NCI-H146 treated with DMSO at 0.1 percent for 48 hours (cell line): ENCODE measurements at regions not wholly inside any gene's neighbourhood (a gene's known extent, or its start where the extent isn't known, plus 50 kb on each side); places are given as distances from the start of the nearest gene placed in this dataset.
A peak's percentile ranks its signal among the peaks of the same experiment; 100 is the strongest.
"Not testable (repeated sequence)": the region's sequence is repeated elsewhere in the genome, so short reads cannot be mapped to it uniquely, and the experiment has no call there.

Experiments used
- DNase-seq: peaks from one replicate; lab custom pipeline; 2025; ENCODE audit not compliant: unreplicated experiment; lab: John Stamatoyannopoulos, UW

DNA sequence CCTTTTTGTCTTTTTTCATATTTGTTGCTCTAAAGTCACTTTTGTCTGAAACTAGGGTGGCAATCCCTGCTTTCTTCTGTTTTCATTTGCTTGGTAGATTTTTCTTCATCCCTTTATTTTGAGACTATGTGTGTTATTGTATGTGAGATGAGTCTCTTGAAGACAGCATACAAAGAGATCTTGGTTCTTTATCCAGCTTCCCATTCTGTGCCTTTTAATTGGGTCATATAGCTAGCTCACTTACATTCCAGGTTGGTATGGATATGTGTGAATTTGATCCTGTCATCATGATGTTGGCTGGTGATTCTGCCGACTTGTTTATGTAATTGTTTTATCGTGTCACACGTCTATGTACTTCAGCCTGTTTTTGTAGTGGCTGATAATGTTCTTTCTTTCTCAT lies 267.7 kb upstream of the MGAT4C start:
- no peak for DNase-seq

DNA sequence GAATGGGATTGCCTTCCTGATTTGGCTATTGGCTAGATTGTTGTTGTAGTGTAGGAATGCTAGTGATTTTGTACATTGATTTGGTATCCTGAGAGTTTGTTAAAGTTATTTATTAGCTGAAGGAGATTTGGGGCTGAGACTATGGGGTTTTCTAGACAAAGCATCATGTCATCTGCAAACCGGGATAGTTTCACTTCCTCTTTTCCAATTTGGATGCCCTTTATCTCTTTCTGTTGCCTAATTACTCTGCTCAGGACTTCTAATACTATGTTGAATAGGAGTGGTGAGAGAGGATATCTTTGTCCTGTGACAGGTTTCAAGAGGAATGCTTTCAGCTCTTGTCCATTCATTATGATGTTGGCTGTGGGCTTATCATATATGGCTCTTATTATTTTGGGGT lies 265.7 kb upstream of the MGAT4C start:
- DNase-seq = no peak

DNA sequence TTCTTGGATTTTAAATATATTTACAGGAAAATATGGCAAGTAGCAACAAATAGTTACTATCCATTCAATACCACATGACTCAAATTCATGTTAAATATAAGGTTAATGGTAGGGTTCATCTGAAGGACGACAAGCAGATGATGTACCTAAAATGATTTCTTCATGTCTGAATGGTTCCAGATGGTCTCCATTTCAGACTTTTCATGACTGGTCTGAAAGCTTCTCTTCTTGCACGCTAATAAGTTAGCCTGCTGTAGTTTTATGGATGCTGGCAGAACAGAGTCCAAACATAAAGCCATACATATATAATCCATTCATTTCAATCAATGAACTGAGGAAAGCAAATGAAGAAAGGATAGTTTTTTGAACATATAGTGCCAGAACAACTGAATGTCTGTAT lies 257.0 kb upstream of the MGAT4C start:
- no peak for DNase-seq

DNA sequence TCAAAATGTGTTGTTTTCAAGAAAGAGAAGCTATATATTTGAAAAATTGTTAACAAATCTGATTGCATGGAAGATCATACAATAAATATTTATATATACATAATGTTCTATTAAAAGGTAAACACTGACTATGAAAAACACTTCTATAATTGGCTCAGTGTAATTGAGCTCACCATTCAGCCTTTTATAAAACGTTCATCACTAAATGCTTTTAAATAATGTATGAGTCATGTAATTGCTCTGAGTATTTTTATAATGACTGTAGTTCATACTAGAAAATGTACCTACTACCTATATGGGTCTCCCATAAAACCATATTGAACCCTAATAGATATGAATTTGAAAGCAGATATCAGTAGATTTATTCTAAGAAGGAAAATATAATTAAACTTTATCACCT lies 240.4 kb upstream of the MGAT4C start:
- DNase-seq = peak; percentile 87

DNA sequence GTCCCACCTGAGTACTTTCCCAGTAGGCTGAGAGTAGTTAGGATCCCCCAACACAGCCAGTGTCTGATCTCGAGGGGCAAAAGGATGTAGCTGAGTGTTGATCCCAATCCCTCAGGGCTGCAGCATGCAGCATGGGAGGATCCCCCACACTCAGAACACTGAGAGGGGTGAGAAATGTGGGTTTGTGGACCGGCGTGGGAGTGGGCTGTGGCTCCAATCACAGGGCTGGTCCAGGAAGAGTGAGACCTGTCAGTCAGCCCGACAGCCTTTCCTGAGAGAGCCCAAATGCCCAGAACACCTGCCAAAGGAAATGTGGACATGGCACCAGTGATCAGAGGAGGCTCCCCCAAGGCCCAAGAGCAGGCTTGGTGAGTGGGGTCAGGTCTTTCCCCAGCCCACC lies 228.3 kb upstream of the MGAT4C start:
- DNase-seq = no peak

DNA sequence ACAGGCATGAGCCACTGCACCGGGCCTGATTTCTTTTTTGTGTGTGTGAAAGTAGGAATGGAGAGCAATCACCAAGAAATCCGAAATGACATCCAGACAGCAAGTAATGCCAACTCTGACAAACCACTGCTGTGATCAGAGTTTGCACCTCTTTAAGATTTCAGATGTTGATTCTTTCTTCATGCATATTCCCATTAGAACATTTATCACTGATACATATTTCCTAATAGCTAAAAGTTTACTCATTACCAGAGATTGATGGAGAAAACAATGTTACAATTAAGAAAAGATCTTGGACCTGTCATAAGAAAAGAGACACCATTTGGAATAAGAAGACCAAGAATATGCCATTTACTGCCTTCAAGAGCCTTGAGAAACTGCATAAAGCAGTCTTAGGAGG lies 217.0 kb upstream of the MGAT4C start:
- no peak for DNase-seq

DNA sequence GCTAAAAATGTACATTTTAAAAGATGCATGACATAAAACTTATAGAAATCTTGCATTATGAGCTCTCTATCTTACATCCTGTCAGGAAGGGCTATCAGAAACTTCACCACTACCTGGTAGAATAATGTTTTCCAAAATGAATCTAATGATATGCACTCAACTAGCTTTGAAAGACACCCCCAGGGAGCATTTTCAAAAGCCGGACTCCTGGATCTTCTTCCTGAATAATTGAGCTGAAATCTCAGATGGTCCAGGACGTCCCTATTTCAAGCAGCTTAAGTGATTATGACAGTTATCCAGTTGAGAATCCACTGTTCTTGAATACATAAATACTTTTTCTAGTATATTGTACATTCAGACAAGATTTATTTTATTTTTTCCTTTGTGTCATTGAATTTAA lies 200.6 kb upstream of the MGAT4C start:
- no peak for DNase-seq

DNA sequence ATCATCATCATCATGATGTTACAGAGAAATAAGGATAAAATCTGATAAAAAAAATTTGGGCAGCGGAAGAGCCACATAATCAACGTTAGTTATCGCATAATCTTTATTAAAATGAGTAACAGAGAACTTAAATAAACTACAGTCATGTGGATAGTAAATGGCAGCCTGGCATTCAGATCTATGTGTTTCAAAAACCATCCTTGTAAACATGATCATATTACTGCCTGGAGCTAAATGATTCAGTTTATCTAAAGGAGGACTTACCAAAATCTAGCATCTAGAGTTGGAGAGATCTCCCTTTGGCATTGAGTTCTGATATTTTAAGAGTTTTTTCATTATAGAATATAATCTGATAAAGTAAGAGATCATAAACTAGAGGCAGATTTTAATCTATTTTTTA lies 200.1 kb upstream of the MGAT4C start:
- no peak for DNase-seq

DNA sequence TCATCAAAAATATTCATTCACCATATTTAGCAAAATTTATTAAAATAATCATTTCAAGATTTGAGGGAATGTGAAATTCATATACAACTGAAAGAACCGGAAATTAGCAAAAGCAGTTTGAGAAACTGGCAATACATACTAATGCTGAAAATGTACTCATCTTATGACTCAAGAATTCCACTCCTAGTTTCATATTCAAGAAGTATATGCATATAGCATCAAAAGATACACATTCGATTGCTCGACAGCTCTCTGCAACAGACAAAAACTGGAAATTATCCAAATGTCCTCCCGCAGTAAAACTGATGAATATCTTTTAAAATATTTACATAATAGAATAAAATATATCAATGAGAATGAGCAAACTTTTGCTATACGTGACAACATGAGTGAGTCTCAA lies 189.2 kb upstream of the MGAT4C start:
- DNase-seq = no peak

DNA sequence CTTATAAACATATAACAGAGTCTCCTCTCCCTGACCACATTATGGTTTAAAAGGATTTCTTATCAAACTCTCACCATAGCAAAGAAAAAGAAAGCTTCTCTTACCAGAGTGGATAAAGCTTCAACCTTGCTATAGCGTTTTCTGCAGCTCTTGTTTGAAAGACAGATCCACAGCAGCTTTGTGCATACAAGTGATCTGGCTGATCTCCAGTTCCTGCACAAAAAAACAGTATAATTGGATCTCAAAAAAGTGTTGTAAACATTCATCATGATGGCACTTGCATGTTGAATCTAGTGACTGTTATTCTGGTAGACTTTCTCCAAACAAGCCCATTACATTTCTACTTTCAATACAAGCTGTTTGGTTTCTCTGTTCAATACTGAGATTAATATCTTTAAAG lies 178.9 kb upstream of the MGAT4C start:
- DNase-seq = no peak

DNA sequence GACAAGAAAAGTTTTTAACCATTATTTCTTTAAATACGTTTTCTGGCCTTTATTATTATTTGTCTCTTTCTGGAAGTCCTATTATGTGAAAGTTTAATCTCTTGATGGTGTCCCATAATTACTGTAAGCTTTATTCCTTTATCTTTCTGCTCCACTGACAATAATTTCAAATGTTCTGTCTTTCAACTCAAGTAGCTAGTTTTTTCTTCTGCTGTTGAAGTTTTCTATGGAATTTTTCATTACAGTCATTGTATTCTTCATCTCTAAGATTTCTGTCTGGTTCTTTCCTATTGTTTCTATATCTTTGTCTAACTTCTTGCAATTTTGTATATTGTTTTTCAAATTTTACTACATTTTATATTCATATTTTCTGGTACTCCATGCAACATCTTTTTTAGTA lies 173.6 kb upstream of the MGAT4C start:
- DNase-seq = no peak

DNA sequence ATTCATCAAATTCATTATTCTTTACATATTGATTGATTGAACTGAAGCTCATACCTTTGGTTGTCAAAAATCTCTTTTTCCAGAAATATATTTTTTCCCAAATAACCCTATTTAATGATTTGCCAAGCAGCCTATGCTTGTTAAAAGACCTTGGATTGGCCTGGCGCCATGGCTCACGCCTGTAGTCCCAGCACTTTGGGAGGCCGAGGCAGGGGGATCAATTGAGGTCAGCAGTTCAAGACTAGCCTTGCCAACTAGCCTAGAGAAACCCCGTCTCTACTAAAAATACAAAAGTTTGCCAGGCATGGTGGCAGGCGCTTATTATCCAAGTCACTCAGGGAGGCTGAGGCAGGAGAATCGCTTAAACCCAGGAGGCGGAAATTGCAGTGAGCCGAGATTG lies 165.1 kb upstream of the MGAT4C start:
- DNase-seq = no peak

DNA sequence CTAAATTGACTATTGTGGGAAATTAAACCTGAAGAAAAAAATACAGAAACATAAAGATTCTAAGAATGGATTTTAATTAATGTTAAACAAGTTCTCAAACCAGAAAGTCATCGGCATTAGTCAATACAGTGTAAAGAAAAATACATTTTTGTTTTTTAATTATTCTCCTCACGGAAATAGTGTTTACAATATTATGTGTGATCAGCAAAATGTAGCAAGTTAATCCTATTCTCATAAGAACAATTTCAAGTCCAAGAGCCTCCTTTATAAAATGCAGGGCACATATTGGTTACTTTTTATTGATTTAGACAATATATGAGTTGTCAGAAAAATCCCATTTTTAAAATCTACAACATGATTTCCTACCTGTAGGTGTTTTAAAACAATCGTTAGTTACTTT lies 158.0 kb upstream of the MGAT4C start:
- DNase-seq = no peak

DNA sequence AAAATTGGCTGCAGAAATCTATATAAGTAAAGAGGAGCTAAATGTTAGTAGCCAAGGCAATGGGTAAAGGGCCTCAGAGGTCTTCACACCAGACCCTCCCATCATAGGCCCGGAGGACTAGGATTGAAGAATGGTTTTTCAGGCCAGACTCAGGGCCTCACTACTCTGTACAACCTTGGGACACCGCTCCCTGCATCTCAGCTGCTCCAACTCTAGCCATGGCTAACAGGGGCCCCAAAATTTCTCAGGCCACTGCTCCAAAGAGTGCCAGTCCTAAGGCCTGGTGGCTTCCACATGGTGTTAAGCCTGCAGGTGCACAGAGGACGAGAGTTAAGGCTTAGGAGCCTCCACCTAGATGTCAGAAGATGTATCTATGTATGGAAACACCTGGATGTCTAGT lies 155.5 kb upstream of the MGAT4C start:
- DNase-seq = no peak

DNA sequence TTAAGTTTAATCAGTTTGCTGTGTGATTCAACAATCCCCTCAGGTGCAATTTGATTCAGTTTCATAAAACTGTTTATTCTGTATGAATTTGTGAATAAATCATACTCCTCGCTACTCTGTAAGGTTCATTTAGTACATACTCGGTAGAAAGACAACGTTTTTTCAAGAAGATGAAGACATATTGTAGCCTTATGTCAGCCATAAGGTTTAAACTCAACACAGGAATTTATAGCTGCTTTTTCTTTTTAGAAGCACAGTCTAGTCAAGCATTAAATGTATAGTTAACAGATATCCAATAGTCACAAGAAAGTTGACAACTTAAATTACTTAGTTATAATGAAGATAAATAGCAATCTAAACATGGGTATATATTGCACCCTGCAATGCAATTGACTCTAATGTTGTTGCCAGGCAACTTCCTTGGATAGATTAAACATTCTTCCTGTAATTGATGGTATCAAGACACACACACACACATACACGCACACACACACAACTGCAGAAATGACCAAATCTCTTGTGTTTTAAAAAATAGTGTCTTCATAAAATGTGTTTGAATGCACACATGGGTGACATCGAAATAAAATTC lies 151.5 kb upstream of the MGAT4C start:
- DNase-seq = no peak

DNA sequence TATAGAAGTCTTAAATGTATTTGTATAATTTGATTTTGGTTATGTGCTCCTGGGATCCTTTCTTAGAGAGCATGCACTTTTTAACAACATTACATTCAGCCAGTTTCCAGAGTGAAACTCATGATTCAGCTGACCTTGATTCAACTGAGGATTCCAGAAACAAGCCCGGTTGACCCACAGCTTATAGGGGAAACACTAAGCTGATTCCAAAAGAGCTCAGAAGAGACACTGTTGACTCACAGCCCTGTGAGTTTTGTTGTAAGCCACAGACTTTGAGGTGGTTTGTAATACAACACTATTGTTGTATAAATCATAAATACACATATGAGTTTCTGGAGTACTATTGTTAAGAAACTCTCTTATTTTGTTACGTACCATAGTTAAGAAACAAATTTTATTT lies 133.8 kb upstream of the MGAT4C start:
- no peak for DNase-seq

DNA sequence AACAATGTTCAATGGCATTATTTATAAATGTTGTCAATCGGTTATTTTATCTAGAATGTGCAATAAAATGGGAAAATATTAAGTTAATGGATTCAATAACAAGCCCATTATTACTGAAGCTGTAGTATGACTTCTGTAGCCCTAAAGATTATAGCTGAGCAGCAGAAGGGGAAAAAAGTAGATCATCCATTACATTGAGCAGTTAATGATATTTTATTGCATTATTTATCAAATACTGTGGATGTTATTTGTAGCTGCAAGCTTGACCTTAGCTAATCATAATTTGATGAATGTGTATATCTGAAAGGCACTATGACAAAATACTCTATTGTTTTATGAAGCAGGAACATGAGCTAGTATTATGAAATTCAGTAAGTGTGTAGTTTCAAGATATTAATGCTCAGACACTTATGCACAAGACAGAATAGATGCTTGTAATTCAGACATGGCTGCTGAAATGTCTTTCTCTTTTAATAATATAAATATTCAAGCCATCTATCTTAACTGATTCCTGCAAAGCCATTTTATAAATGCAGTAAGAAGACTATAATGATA lies 131.5 kb upstream of the MGAT4C start:
- DNase-seq = no peak

DNA sequence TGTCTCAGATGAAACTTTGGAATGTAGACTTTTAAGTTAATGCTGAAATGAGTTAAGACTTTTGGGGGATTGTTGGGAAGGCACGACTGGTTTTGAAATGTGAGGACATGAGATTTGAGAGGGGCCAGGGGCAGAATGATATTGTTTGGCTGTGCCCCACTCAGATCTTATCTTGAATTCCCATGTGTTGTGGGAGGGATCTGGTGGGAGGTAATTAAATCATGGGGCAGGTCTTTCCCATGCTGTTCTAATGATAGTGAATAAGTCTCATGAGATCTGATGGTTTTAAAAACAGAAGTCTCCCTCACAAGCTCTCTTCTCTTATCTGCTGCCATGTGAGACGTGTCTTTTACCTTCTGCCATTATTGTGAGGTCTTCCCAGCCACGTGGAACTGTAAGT lies 127.6 kb upstream of the MGAT4C start:
- DNase-seq = not testable (repeated sequence)

DNA sequence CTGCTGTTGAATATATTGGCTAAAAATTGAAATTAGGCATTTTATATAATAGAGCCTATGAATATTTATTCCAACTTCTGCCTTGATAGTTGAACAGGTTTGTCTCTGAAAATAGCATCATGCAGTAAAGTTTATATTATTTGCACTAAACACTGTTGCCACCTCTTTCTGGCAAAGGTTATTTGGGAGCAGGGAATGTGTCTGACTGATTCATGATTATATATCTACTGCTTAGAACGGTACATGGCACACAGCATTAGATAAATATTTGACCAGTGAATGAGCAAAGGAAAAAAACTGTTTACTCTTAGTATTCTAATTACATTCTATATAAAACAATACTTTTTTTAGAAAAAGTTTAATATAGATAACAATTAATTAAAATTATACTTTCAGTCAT lies 123.1 kb upstream of the MGAT4C start:
- no peak for DNase-seq

DNA sequence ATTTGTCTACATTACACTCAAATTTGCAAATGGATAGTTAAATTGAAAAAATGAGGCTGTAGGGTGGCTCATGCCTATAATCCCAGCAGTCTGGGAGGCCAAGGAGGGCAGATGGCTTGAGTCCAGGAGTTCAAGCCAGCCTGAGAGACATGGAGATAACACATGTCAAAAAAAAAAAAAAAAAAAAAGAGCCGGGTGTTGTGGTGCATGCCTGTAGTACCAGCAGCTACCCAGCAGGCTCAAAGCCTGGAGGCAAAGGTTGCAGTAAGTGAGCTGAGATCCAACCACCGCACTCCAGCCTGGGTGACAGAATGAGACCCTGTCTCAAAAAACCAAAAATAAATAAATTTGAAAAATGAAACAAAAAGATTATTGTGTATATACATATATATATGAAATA lies 119.9 kb upstream of the MGAT4C start:
- DNase-seq = no peak

DNA sequence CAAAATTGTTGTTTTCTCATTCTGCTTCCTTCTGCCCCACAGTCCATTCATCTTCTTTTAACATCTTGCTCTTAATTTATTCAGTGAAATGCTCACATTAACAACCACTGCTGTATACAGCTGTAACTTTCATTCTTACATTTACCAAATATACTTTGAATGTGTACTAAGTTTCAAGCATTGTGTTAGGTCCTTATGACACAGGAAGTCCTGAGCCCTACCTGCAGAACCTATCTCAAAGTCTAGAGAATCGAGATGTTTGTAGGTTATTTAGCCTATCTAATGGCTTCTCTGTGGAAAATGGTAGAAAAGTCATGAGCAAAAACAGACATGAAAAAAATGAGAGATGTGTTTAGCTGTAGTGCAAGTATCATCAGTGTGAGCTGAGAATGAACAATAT lies 117.6 kb upstream of the MGAT4C start:
- DNase-seq = no peak

DNA sequence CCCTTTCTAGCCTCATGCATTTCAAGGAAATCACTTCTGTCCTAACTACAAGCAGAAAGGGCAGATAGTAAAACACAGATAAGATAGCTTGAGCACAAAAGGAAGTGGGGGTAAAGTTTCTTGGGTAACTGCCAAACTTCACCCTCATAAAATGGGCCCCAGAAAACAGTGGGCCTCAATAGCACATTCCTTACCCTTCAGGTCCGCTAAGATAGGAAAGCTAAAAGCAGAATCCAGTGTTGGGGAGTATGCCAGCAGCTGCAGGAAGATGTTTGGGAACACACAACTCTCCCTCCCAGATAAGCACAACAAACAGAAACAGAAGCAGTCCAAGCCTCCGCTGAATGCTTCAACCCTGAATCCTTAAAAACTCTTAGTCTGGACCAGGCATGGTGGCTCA lies 110.9 kb upstream of the MGAT4C start:
- no peak for DNase-seq

DNA sequence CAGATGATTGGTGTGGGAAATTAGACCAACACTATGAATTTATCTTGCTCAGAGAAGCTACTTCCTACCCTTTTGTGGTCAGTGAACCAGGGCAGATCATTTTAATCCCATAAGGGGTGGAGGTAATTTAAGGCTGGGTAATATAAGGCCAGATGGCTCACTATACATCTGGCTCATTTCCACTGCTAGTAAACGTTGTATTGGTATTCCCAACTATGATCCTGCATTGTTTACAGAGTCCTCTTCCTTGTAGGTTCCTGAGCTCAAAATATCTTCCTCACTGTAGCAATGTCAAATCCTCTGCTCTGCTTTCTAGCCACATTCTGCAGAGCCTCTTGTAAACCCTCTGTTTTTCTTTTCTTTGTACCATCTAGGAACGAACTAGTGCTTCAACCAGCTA lies 93.0 kb upstream of the MGAT4C start:
- DNase-seq = peak; percentile 16
